HG03558 (cell line): ENCODE measurements at regions not wholly inside any gene's neighbourhood (a gene's known extent, or its start where the extent isn't known, plus 50 kb on each side); places are given as distances from the start of the nearest gene placed in this dataset.
"Not testable (repeated sequence)": the region's sequence is repeated elsewhere in the genome, so short reads cannot be mapped to it uniquely, and the experiment has no call there.

Experiments used
- ATAC-seq: cut with Tn5 transposase; IDR thresholded peaks from one replicate; pipeline ENCODE4 v1.9.1; 2021; ENCODE audit warnings: moderate number of reproducible peaks; ENCODE audit not compliant: unreplicated experiment; ENCODE audit errors: extremely low read depth

DNA sequence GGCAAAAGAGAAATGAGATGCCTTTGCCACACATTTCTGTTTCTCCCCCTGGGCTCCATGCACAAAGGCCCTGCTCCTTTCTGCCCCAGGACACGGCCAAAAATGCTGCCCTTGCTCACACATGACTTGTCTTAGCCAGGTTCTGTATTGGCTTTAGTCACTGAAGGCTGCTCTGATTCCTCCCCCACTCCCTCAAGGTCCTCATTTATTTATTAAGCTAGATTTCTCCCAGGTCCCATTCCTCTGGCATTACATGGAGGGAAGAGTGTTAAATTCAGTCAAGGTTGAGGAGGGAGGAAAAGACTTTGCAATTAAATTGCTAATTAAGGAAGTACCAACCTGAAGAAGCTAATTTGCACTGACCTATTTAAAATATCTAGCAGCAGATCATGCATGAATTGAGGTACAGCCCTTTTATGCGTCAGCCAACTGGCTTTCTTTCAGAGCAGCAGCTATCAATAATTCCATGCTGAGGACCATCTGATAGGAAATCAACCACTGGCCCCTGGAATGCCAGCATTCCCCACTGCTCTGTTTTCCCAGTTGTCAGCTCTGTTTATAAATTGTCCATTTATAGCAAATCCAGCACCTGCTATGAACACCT lies 81.2 kb upstream of the MAP3K1 start:
- no peak for ATAC-seq

DNA sequence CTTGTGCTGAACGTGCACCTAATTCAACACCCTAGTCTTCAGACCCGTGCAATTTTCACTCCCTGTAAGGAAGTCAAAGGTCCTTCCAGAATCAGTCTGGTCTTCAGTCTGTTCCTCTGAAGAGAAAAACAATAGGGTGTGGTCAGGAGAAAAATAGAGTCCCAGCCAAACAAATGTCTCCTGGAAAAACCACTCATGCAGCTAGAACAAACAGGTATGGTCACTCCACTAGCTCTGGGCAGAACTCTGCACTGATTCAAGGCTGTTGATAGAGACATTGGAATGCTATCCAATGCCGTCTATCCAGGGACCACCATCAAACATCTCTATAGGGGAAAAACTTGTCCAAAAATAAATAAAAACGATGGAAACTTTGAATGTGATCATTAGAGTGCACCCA lies 81.8 kb upstream of the MAP3K1 start:
- no peak for ATAC-seq

DNA sequence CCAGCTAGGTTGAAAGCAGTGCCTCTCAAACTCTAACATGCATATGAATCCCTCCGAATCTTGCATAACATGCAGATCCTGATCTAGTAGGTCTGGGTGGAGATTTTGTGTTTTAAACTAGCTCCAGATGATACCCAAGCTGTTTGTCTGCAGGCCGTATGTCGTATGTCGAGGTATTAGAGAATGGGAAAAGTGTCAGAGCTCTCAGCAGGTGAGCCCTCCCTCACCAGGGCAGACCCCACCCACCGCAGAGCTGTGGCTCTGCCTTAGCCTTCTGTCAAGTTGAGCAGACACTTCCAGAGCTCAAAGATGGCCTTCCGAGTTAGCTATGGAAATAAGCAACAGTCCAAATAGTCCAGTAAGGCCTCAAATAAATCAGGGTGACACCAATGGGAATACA lies 83.2 kb upstream of the MAP3K1 start:
- ATAC-seq: no peak

DNA sequence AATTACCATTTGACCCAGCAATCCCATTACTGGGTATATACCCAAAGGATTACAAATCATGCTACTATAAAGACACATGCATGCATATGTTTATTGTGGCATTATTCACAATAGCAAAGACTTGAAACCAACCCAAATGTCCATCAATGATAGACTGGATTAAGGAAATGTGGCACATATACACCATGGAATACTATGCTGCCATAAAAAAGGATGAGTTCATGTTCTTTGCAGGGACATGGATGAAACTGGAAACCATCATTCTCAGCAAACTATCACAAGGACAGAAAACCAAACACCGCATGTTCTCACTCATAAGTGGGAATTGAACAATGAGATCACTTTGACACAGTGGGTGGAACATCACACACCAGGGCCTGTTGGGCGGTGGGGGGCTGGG lies 83.9 kb upstream of the MAP3K1 start:
- ATAC-seq: not testable (repeated sequence)

DNA sequence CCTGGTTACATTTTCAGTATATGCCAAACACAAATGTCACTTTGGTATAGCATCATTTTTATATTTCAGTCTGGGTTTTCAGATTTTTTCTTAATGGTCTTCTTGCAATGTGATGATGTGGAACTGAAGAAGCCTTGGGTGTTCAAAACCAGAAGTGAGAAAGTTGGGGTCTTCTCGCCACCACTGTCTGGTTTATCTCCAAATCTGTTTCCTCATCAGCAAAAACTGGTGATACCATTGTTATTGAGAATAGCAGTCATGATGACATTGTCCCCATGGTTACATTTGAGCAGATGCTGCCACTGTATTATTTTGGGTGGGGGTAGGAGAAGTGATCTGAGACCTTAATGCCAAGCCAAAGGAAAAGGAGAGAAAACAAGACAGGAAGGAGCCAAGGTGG lies 85.9 kb upstream of the MAP3K1 start:
- no peak for ATAC-seq

DNA sequence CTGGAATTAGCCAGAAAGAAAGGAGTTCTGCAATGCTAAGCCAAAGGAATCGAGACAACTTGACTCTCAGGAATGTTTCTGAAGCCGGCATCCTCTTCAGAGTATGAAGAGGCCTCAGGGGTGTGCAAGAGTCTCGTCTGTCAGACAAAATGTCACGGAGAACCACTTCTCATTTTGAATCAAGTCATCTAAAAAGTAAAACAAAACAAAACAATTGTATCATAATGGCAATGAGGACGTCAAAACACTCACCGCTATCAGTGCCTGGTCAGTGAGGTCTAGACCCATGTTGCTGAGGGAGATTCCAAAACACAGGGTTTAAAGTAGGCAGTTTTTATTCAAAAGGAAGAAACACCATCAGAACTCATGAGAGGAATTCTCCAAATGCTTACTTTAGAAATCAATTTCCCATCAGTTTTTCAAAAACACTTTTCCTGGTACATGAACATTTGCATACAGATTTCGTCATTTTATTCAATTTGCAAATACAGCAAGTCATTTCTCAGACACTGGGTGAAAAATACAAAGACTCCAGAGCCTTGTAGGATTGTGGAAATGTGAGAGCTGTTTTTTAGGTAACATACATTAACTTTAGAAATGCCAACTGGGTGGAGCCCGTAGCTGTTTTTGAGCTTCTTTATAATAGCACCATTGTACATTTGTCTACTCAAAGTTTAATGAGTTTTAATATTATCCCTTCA lies 89.5 kb upstream of the MAP3K1 start:
- no peak for ATAC-seq

DNA sequence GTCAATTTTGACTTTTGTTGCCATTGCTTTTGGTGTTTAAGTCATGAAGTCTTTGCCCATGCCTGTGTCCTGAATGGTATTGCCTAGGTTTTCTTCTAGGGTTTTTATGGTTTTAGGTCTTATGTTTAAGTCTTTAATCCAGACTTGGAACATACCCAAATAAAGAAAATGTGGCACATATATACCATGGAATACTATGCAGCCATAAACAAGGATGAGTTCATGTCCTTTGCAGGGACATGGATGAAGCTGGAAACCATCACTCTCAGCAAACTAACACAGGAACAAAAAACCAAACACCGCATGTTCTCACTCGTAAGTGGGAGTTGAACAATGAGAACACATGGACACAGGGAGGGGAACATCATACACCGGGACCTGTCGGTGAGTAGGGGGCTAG lies 90.5 kb upstream of the MAP3K1 start:
- not testable (repeated sequence) for ATAC-seq

DNA sequence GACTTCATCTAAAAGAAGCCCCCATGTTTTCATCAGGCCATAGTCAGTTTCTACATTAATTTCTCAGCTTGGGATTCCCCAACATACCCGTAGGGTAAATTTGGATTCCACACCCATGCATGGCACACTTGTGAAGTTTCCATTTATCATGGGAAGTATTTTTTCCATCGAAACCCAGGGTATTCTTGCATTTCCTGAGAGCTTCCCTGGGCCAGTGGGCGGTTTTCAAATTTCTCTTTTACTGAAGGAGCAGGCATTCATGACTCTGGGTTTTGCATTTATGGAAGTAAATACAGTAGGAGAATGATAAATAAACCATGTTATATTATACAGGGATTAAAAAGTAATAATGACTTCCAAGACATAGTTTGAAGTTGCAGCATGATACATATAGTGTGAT lies 93.0 kb upstream of the MAP3K1 start:
- ATAC-seq: no peak

DNA sequence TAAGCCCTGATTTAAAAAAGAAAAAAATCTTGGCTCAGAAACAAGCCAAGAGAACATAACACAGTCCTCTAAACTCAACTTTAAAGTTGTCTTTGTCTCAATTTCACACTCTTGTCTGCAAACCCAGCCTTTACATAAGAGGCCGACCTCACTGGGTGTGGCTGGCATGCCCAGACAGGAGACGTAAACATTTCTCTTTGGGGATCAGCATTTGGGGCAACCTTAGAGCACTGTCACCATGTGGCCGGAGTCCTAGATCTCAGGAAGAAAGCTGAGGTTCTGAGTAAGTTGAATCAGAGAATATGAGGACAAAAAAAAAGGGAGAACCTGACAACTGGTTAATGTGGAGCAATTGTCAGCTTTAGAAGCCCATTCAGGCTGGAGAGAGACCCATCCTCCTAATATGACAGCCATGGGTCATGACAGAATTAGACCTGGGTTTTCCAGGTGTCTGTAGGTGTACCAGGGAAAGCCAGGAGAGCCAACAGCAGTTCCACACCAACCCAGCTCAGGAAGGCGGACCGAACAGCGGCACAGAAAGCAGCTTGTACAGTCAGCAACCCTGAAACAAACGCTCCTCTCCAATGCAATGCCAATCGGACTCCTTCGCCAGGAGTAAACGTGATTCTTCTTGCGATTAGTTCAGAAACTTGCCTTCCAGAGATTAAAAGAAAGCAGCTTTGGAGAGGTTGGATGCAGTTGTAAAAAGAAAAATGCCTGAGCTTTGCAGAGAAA lies 97.9 kb upstream of the MAP3K1 start:
- no peak for ATAC-seq

DNA sequence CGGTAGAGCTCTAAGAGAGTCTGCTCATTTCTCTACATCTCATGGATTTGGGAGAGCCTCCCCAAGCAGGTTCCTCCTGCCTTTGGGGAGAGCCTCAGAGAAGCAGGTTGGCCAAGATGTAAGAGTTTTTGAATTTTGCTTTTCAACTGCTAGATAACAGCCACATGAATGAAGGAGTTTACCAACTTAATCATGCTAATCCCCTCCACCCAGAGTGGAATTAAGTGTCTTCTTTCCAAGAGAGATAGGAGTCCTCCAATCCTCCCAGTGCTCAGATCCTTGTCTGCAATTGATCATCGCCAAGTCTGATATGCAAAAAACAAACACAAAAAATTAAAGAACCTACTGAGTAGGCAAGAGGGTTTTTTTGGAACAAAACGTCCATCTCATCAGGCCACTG lies 99.4 kb upstream of the MAP3K1 start:
- no peak for ATAC-seq

DNA sequence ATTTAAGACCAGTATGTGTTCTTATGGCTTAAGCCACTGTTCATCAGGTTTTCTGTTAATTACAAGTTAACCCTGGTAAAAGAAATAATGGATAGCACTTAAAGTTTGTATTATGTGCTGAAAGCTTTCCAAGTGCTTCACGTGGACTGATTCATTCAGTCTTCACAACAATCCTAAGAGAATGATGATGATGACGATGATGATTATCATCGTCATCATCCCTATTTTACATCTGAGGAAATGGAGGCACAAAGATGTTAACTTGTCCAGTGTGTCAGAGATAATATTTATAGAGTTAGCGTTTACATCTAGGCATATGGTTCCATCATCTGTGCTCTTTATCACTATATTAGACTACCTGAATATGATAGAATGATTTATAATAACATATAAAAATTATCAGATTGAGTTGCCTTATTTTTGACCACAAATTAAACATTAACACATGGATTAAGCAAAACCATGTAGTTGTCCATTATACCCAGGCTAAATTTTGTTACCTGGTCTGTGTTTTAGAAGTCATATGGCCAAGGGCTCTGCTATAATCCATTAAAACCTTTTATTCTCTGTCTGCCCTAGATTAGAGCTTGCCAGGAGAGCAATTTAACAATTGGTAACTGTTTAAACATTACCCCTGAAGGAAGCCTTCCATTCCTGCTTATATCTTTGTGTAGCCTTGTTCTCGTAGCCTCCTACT lies 102.3 kb upstream of the MAP3K1 start:
- no peak for ATAC-seq

DNA sequence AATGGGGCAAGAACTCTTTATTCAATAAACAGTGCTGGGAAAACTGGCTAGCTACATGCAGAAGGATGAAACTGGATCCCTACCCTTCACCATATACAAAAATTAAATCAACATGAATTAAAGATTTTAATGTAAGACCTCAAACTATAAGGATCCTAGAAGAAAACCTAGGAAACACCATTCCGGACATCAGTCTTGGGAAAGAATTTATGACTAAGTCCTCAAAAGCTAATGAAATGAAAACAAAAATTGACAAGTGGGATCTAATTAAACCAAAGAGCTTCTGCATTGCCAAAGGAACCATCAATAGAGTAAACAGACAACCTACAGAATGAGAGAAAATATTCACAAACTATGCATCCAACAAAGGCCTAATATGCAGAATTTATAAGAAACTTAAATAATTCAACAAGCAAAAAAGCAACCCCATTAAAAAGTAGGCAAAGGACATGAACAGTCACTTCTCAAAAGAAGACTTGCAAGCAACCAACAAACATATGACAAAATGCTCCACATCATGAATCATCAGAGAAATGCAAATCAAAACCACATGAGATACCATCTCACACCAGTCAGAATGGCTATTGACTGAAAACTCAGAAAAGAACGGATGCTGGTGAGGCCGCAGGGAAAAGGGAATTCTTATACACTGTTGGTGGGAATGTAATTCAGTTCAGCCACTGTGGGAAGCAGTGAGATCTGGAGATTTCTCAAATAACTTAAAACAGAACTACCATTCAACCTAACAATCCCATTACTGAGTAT lies 104.3 kb upstream of the MAP3K1 start:
- no peak for ATAC-seq

DNA sequence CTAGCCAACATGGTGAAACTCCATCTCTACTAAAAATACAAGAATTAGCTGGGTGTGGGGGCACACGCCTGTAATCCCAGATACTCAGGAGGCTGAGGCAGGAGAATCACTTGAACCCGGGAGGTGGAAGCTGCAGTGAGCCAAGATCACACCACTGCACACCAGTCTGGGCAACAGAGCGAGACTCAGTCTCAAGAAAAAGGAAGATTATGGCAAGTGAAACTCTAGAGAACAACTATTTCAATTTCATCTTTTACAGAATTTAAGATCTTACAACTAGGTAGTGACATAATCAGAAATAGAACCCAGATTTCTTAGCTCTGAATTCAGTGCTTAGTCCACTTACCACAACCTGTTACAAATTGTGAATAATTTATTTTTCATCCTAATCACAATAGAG lies 108.8 kb upstream of the MAP3K1 start:
- no peak for ATAC-seq

DNA sequence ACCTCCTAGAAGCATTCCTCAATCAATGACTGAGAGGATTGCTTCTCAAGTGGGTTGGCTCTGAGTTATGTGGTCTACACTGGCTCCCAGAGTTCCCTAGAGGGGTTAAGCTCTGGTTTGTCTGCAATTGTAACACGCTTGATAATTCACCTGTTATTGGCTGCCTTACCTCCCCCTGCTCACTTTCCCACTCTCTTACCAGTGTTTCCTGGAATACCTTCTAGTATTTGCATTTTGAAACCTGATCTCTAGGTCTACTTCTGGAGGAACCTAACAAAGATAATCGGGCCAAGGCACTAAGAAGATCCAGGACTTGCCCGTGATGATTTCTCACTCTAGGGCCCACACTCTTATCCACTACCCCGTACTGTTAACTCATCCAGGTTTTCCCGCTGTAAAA lies 110.1 kb upstream of the MAP3K1 start:
- no peak for ATAC-seq

DNA sequence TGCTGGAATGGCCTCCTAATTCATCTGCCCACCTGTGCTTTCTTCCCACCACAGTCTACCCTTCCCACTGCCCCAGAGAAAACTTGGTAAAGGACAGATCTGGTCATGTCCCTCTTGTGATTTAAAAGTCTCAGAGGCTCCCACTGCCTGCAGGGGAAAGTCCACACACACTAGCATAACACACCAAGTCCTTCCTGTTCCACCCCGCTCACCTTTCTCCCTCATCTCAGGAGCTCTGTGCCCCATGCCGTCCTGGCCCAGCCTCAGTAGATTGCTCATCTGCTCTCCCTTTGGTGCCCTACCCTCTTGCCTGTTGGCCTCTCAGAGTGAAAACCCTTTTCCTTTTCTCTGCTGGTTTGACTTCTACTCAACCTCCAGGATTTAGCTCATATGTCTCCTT lies 111.4 kb upstream of the MAP3K1 start:
- no peak for ATAC-seq

DNA sequence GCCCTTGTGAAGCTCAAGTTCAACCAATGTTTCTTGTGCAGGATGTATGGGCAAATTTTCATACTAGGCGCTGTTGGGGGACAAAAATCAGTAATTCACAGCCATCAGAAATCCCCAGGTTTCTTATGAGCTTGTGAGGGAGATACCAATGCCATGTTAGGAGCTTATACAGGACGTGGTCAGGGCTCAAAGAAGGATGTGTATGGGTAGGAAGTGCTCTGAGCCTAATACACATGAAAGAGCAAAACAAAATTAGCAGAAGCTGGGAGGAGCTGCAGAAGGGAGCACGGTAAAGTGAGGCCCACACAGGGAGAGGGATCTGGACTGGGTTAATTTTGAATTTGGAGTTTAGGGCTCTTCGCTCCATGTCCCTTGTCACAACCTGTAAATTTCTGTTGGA lies 114.6 kb upstream of the MAP3K1 start:
- ATAC-seq: no peak

DNA sequence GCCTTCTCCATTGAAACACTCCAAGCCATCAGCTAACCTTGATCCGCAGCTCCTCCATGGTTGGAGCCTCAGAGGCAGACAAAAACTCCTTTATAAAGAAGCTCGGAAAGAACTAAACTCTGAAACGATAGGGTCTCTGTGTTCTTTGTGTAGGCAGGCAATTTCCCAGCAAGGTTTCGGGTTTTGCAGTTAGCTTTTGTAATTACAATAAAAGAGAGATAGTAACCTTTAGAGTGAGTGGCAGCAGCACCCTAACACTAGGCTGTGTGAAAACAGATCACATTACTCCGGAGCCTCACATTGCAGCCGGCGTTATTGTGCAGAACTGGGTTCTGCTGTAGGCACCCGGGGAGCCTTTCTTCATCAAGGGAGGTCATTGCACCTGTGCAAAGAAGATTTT lies 115.8 kb upstream of the MAP3K1 start:
- ATAC-seq: no peak

DNA sequence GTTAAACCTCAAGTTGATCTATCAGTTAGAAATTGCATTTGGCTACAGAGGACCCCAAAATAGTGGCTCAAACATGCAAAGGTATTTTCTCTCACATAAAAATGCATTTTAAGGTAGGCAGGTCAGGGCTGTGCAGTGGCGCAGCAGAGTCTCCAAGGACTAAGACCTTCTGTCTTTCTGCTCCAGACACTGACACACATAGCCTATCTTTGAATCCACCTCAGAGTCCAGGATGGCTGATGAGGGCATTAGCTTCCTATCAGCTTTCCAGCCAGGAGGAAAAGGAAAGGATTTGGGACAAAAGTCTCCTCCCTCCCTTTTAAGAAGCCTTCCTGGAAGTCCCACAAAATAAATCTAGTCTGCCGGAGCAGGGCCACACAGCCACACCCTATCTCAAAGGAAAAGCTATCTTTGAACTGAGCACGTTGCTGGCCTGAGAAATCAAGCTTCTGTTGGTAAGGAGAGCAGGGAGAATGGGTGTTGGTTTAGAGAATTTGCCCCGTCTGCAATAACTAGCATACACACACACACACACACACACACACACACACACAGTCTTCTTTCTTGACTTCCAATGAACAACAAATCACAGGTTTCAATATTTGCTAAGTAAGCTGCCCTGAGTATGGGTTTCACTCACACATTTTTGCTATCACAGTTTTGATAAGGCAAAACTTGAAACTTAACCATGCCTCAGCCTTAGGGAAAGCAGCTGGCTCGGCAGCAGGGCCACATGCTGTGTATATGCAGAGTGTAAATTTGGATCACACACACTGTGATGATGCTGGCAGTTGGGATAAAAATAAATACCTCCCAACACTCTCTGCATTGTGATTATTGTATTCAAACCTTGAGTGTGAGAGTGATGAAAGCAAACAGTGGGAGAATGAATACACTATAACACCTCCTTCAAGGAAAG lies 116.6 kb upstream of the MAP3K1 start:
- ATAC-seq: no peak

DNA sequence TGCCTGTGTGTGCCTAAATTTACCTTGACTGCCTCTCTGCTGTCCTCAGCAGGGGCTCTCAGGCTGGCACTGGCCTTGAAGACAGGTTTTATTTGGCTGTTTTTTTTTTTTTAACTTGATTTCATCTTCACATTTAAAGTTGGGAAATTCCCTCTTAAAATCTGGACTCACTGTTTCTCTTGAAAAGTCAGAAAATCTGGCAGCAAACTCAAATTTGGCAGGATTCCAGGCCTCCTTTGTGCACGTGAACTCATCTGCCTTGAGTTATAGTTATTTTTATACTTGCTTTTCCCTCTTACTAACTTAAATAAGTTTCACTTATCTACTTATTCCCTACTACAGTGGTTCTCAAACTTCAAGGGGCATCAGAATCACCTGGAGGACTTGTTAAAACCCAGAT lies 118.4 kb upstream of the MAP3K1 start:
- ATAC-seq: no peak
